ENCODE measurements at regions not wholly inside any gene's neighbourhood (a gene's known extent, or its start where the extent isn't known, plus 50 kb on each side); places are given as distances from the start of the nearest gene placed in this dataset.

DNA sequence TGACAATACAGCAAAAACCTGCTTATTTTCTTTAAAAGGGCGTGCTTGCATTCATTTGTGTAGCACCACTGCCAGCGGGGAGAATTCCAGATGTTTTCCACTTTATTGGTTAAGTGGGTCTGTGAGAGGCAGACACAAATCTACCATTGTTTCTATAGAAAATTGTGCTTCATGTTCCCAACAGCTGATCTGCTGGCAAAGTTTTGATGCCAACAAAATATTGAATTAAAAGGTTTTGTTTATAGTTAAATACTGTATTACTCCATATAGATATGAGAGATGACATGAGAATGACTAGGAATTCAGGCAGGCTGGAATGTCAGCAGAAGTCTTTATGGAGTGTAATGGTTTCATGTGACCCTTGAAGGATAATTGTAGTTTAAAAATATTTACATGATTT lies 182.7 kb downstream of the MC4R start:
- TF ChIP-seq, protein P1, sequence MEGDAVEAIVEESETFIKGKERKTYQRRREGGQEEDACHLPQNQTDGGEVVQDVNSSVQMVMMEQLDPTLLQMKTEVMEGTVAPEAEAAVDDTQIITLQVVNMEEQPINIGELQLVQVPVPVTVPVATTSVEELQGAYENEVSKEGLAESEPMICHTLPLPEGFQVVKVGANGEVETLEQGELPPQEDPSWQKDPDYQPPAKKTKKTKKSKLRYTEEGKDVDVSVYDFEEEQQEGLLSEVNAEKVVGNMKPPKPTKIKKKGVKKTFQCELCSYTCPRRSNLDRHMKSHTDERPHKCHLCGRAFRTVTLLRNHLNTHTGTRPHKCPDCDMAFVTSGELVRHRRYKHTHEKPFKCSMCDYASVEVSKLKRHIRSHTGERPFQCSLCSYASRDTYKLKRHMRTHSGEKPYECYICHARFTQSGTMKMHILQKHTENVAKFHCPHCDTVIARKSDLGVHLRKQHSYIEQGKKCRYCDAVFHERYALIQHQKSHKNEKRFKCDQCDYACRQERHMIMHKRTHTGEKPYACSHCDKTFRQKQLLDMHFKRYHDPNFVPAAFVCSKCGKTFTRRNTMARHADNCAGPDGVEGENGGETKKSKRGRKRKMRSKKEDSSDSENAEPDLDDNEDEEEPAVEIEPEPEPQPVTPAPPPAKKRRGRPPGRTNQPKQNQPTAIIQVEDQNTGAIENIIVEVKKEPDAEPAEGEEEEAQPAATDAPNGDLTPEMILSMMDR (IDR thresholded peaks at IDR 0.05) = no peak
- TF ChIP-seq POLR2AphosphoS5 (IDR thresholded peaks at IDR 0.05) (no peak), POLR2A (IDR thresholded peaks at IDR 0.05) (no peak)

Measured in breast epithelium (tissue), 3 donors.